Activated naive CD4-positive, alpha-beta T cell (primary cell): ENCODE measurements at regions not wholly inside any gene's neighbourhood (a gene's known extent, or its start where the extent isn't known, plus 50 kb on each side); places are given as distances from the start of the nearest gene placed in this dataset.

Source experiments
- DNase-seq, 4 experiments: peaks; one replicate each; lab custom pipeline; 2025; lab: John Stamatoyannopoulos, UW

- DNase-seq: no peak
These were observed 87.7 kb downstream of the C16orf95 start for GRCh38 chr16:87229230-87230188.

- DNase-seq: no peak
These were observed 86.6 kb downstream of the C16orf95 start for GRCh38 chr16:87230571-87230970.

- DNase-seq: no peak
These were observed 85.9 kb downstream of the C16orf95 start for GRCh38 chr16:87231295-87231694.

GRCh38 chr16:87231911-87232310, 85.3 kb downstream of the C16orf95 start:
- no peak for DNase-seq

GRCh38 chr16:87233928-87234327, 83.3 kb downstream of the C16orf95 start:
- no peak for DNase-seq

GRCh38 chr16:87234601-87235000, 82.6 kb downstream of the C16orf95 start:
- no peak for DNase-seq

GRCh38 chr16:87235810-87236515, 81.2 kb downstream of the C16orf95 start:
- no peak for DNase-seq

- no peak for DNase-seq
These were observed 80.6 kb downstream of the C16orf95 start for GRCh38 chr16:87236516-87237115.

GRCh38 chr16:87238361-87238715, 78.9 kb downstream of the C16orf95 start:
- DNase-seq: no peak

GRCh38 chr16:87239545-87239944, 77.6 kb downstream of the C16orf95 start:
- no peak for DNase-seq

GRCh38 chr16:87240211-87241136, 76.7 kb downstream of the C16orf95 start:
- no peak for DNase-seq

- DNase-seq: no peak
These were observed 75.9 kb downstream of the C16orf95 start for GRCh38 chr16:87241137-87241771.

- no peak for DNase-seq
These were observed 73.7 kb downstream of the C16orf95 start for GRCh38 chr16:87243478-87243877.

GRCh38 chr16:87244636-87245197, 72.5 kb downstream of the C16orf95 start:
- DNase-seq: no peak

GRCh38 chr16:87245511-87245910, 71.7 kb downstream of the C16orf95 start:
- no peak for DNase-seq

- no peak for DNase-seq
These were observed 70.7 kb downstream of the C16orf95 start for GRCh38 chr16:87246269-87247065.

- no peak for DNase-seq
These were observed 68.5 kb downstream of the C16orf95 start for GRCh38 chr16:87248714-87249113.

GRCh38 chr16:87249425-87249824, 67.8 kb downstream of the C16orf95 start:
- DNase-seq: no peak

- no peak for DNase-seq
These were observed 66.7 kb downstream of the C16orf95 start for GRCh38 chr16:87250431-87250960.
